NCI-H1048 (cell line): ENCODE measurements at regions not wholly inside any gene's neighbourhood (a gene's known extent, or its start where the extent isn't known, plus 50 kb on each side); places are given as distances from the start of the nearest gene placed in this dataset.

Source experiments
- DNase-seq: peaks from one replicate; lab custom pipeline; 2025; lab: John Stamatoyannopoulos, UW

GRCh38 chr3:31346542-31346979 lies 186.2 kb upstream of the STT3B start:
- no peak for DNase-seq

- no peak for DNase-seq
Measured at GRCh38 chr3:31349001-31349748, 183.6 kb upstream of the STT3B start.

GRCh38 chr3:31350307-31350706 lies 182.4 kb upstream of the STT3B start:
- no peak for DNase-seq

GRCh38 chr3:31352331-31352730 lies 180.4 kb upstream of the STT3B start:
- DNase-seq: no peak

- DNase-seq: no peak
Measured at GRCh38 chr3:31353166-31353565, 179.6 kb upstream of the STT3B start.

GRCh38 chr3:31354373-31354772 lies 178.4 kb upstream of the STT3B start:
- DNase-seq: no peak

- no peak for DNase-seq
Measured at GRCh38 chr3:31355807-31356206, 176.9 kb upstream of the STT3B start.

- no peak for DNase-seq
Measured at GRCh38 chr3:31356941-31357340, 175.8 kb upstream of the STT3B start.

- no peak for DNase-seq
Measured at GRCh38 chr3:31357451-31357850, 175.3 kb upstream of the STT3B start.

GRCh38 chr3:31358473-31359070 lies 174.2 kb upstream of the STT3B start:
- DNase-seq: no peak

- no peak for DNase-seq
Measured at GRCh38 chr3:31361371-31362273, 171.1 kb upstream of the STT3B start.

- no peak for DNase-seq
Measured at GRCh38 chr3:31364188-31364587, 168.5 kb upstream of the STT3B start.

GRCh38 chr3:31364711-31365110 lies 168.0 kb upstream of the STT3B start:
- no peak for DNase-seq

GRCh38 chr3:31367518-31367917 lies 165.2 kb upstream of the STT3B start:
- DNase-seq: no peak

GRCh38 chr3:31369637-31370379 lies 162.9 kb upstream of the STT3B start:
- DNase-seq: no peak

GRCh38 chr3:31370380-31370666 lies 162.4 kb upstream of the STT3B start:
- no peak for DNase-seq

- no peak for DNase-seq
Measured at GRCh38 chr3:31370681-31371080, 162.0 kb upstream of the STT3B start.

- no peak for DNase-seq
Measured at GRCh38 chr3:31371484-31372177, 161.1 kb upstream of the STT3B start.

- DNase-seq: no peak
Measured at GRCh38 chr3:31373681-31374080, 159.0 kb upstream of the STT3B start.

- no peak for DNase-seq
Measured at GRCh38 chr3:31377045-31377642, 155.6 kb upstream of the STT3B start.

GRCh38 chr3:31378231-31378630 lies 154.5 kb upstream of the STT3B start:
- no peak for DNase-seq
